Esophagus squamous epithelium (tissue), 4 donors: ENCODE measurements at regions not wholly inside any gene's neighbourhood (a gene's known extent, or its start where the extent isn't known, plus 50 kb on each side); places are given as distances from the start of the nearest gene placed in this dataset.

Experiments
- CTCF ChIP-seq, 6 experiments: fragments of 450-650 bp in 4 of 6; fragments of 200-600 bp in 2 of 6; sonication (generic) in 2 of 6; IDR thresholded peaks; one replicate each; pipeline ENCODE4 v1.5.1; 2016 to 2019; ENCODE audit warnings: antibody characterized with exemption in 6 of 6, mild to moderate bottlenecking in 4 of 6, moderate library complexity in 4 of 6
- POLR2A ChIP-seq, 4 donors: fragments of 450-650 bp; IDR thresholded peaks; one replicate each; pipeline ENCODE4 v1.6.1; 2017; ENCODE audit warnings: antibody characterized with exemption in 4 of 4, mild to moderate bottlenecking in 4 of 4, moderate library complexity in 3 of 4

GRCh38 chr3:76198086-76198485 is 412.7 kb upstream of the ZNF717 start:
- TF ChIP-seq CTCF (IDR thresholded peaks at IDR 0.05) = no peak
- TF ChIP-seq POLR2A (IDR thresholded peaks at IDR 0.05) = no peak
